PC-9 (cell line): ENCODE measurements at regions not wholly inside any gene's neighbourhood (a gene's known extent, or its start where the extent isn't known, plus 50 kb on each side); places are given as distances from the start of the nearest gene placed in this dataset.

Experiments
- BruUV-seq: library from RNA; stranded (reverse); fragments of 400-500 nt; replicated peaks from 2 replicates; lab custom pipeline; 2021; lab: Mats Ljungman, UMichigan
- CTCF ChIA-PET: fragments of 300-600 bp; sonication (Branson Sonifier 250); formaldehyde crosslinking; loops from one replicate; lab custom pipeline; 2022; ENCODE audit warnings: antibody characterized with exemption; lab: Charles Lee
- POLR2A ChIA-PET: fragments of 300-600 bp; sonication (Branson Sonifier 250); formaldehyde crosslinking; loops from one replicate; lab custom pipeline; 2022; ENCODE audit warnings: antibody characterized with exemption; ENCODE audit not compliant: unreplicated experiment; lab: Charles Lee
- DNase-seq, 2 experiments: peaks; one replicate each; pipeline versions ENCODE4 v3.0.0 to v3.0.0-alpha.2; 2015 to 2022; ENCODE audit warnings: mixed read lengths in 1 of 2
- H2AFZ ChIP-seq: fragments of 200-600 bp; sonication (generic); 2 replicates; pipeline ENCODE4 v1.8.1; 2017; ENCODE audit warnings: antibody characterized with exemption
- H3F3A ChIP-seq: fragments of 200-600 bp; sonication (generic); 2 replicates; pipeline ENCODE4 v1.8.1; 2017; ENCODE audit warnings: antibody characterized with exemption, mild to moderate bottlenecking, low read depth; ENCODE audit not compliant: insufficient read depth
- H3K27ac ChIP-seq: fragments of 200-600 bp; sonication (generic); 2 replicates; pipeline ENCODE4 v1.6.1; 2016; ENCODE audit warnings: mixed run types
- H3K27me3 ChIP-seq: fragments of 200-600 bp; sonication (generic); 2 replicates; pipeline ENCODE4 v1.6.1; 2016; ENCODE audit warnings: low read depth, mixed run types; ENCODE audit not compliant: insufficient read depth
- H3K36me3 ChIP-seq: fragments of 200-600 bp; sonication (generic); 2 replicates; pipeline ENCODE4 v1.6.1; 2016; ENCODE audit warnings: low read depth, mixed run types
- H3K4me1 ChIP-seq: fragments of 200-600 bp; sonication (generic); replicated peaks from 2 replicates; pipeline ENCODE4 v1.6.1; 2016; ENCODE audit warnings: mixed run types; ENCODE audit not compliant: insufficient read depth
- H3K4me2 ChIP-seq: fragments of 200-600 bp; sonication (generic); 2 replicates; pipeline ENCODE4 v1.6.1; 2017; ENCODE audit warnings: mixed run types
- H3K4me3 ChIP-seq: fragments of 200-600 bp; sonication (generic); 2 replicates; pipeline ENCODE4 v1.6.1; 2016; ENCODE audit warnings: mixed run types
- H3K79me2 ChIP-seq: fragments of 200-600 bp; sonication (generic); 2 replicates; pipeline ENCODE4 v1.6.1; 2017; ENCODE audit warnings: low read depth, mixed run types
- H3K9me2 ChIP-seq: fragments of 200-600 bp; sonication (generic); 2 replicates; pipeline ENCODE4 v1.8.1; 2017; ENCODE audit warnings: mild to moderate bottlenecking; ENCODE audit not compliant: insufficient read depth
- H3K9me3 ChIP-seq: fragments of 200-600 bp; sonication (generic); 2 replicates; pipeline ENCODE4 v1.8.1; 2016; ENCODE audit warnings: low read depth; ENCODE audit not compliant: insufficient read depth
- H4K20me1 ChIP-seq: fragments of 200-600 bp; sonication (generic); 2 replicates; pipeline ENCODE4 v1.8.1; 2017; ENCODE audit not compliant: insufficient read depth
- CTCF ChIP-seq: fragments of 200-600 bp; sonication (generic); conservative IDR thresholded peaks from 2 replicates; pipeline ENCODE4 v1.6.1; 2017; ENCODE audit warnings: mixed run types, antibody characterized with exemption, mild to moderate bottlenecking, moderate library complexity
- EZH2 ChIP-seq: fragments of 200-600 bp; sonication (generic); IDR thresholded peaks from 2 replicates; pipeline ENCODE4 v1.8.0; 2017; ENCODE audit warnings: antibody characterized with exemption, low read depth
- intact Hi-C: fragments of 100-400 bp; cut with micrococcal nuclease; formaldehyde crosslinking; loops from one replicate; pipeline ENCODE4 v1.10.0; 2022; ENCODE audit not compliant: unreplicated experiment

GRCh38 chr5:167849874-167850273, 441.6 kb upstream of the WWC1 start:
- no peak for DNase-seq
- intact Hi-C loops = no loop called here
- H3K27me3 ChIP-seq = peaks cover 21% of the 10 kb centered on the region; the same call in 1 of the 2 replicates

GRCh38 chr5:167850911-167851310, 440.5 kb upstream of the WWC1 start:
- Histone ChIP-seq H3K36me3 (no peaks in the 10 kb centered on the region), H3K4me1 (no peaks in the 10 kb centered on the region), H3K4me3 (no peak overlapping the region), H2AFZ (no peak overlapping the region), H3K9me2 (no peaks in the 10 kb centered on the region), H3K4me2 (no peak overlapping the region), H3K27me3 (peaks cover 15% of the 10 kb centered on the region; the same call in 1 of the 2 replicates), H3K27ac (no peak overlapping the region), H3F3A (no peaks in the 10 kb centered on the region), H4K20me1 (0 out of 2 replicates have a peak, but pooled peaks cover 5% of the 10 kb centered on the region), H3K79me2 (no peaks in the 10 kb centered on the region), H3K9me3 (no peaks in the 10 kb centered on the region; the same call in 1 of the 2 replicates)
- TF ChIP-seq EZH2 = no peak
- TF ChIP-seq CTCF = no peak
- intact Hi-C loops = no loop called here
- BruUV-seq = no TSS peak
- DNase-seq = no peak
- ChIA-PET CTCF (no interaction called here), POLR2A (no interaction called here)

More at GRCh38 chr5:167849874-167850273, 441.6 kb upstream of the WWC1 start:
- no peak for TF ChIP-seq CTCF
- no peak for TF ChIP-seq EZH2
- Histone ChIP-seq H3F3A (no peaks in the 10 kb centered on the region), H3K79me2 (no peaks in the 10 kb centered on the region), H3K4me1 (no peaks in the 10 kb centered on the region), H2AFZ (no peak overlapping the region), H3K4me3 (no peak overlapping the region), H3K36me3 (no peaks in the 10 kb centered on the region), H3K9me3 (no peaks in the 10 kb centered on the region; the same call in 1 of the 2 replicates), H3K9me2 (no peaks in the 10 kb centered on the region), H4K20me1 (0 out of 2 replicates have a peak, but pooled peaks cover 5% of the 10 kb centered on the region), H3K27ac (no peak overlapping the region), H3K4me2 (no peak overlapping the region)
- ChIA-PET CTCF (no interaction called here), POLR2A (no interaction called here)
- BruUV-seq = no TSS peak

GRCh38 chr5:167851416-167851815, 440.0 kb upstream of the WWC1 start:
- POLR2A ChIA-PET = no interaction called here
- intact Hi-C loops = no loop called here
- Histone ChIP-seq H3K79me2 (no peaks in the 10 kb centered on the region), H3K9me3 (no peaks in the 10 kb centered on the region; the same call in 1 of the 2 replicates), H3K4me3 (no peak overlapping the region), H4K20me1 (0 out of 2 replicates have a peak, but pooled peaks cover 5% of the 10 kb centered on the region), H3K9me2 (no peaks in the 10 kb centered on the region), H3K27me3 (peaks cover 15% of the 10 kb centered on the region; the same call in 1 of the 2 replicates), H3K4me1 (no peaks in the 10 kb centered on the region), H3K36me3 (no peaks in the 10 kb centered on the region), H2AFZ (no peak overlapping the region), H3K4me2 (no peak overlapping the region), H3K27ac (no peak overlapping the region), H3F3A (no peaks in the 10 kb centered on the region)
- no peak for DNase-seq
- no TSS peak for BruUV-seq
- CTCF ChIA-PET = no interaction called here
- no peak for TF ChIP-seq CTCF
- no peak for TF ChIP-seq EZH2
